Psoas muscle (tissue), 7 donors: ENCODE measurements at regions not wholly inside any gene's neighbourhood (a gene's known extent, or its start where the extent isn't known, plus 50 kb on each side); places are given as distances from the start of the nearest gene placed in this dataset.

Experiments used
- ATAC-seq, 4 donors: fragments of 200-7000 bp; cut with Tn5 transposase; one replicate each; pipeline ENCODE4 v1.9.1; 2020; ENCODE audit warnings: moderate library complexity in 3 of 4, mild to moderate bottlenecking in 2 of 4
- DNase-seq, 2 donors: peaks; one replicate each; pipeline ENCODE4 v3.0.0-alpha.2; 2020
- H3K27ac ChIP-seq: fragments of 200-600 bp; one replicate; pipeline ENCODE4 v1.8.0; 2022
- H3K27me3 ChIP-seq, 3 donors: fragments of 200-600 bp in 1 of 3; one replicate each; pipeline versions ENCODE4 v1.6.1 to v1.8.0; 2013 to 2022; ENCODE audit warnings: low read length in 2 of 3, mild to moderate bottlenecking in 2 of 3, moderate library complexity in 1 of 3; ENCODE audit not compliant: insufficient read depth in 3 of 3
- H3K36me3 ChIP-seq, 2 donors: fragments of 200-600 bp in 1 of 2; one replicate each; pipeline versions ENCODE4 v1.6.1 to v1.8.0; 2013 to 2022; ENCODE audit warnings: low read depth in 1 of 2, mild to moderate bottlenecking in 1 of 2, moderate library complexity in 1 of 2; ENCODE audit not compliant: insufficient read depth in 1 of 2
- H3K4me1 ChIP-seq: fragments of 200-600 bp; one replicate; pipeline ENCODE4 v1.8.0; 2022
- H3K4me3 ChIP-seq: fragments of 200-600 bp; one replicate; pipeline ENCODE4 v1.8.0; 2022; ENCODE audit warnings: mild to moderate bottlenecking
- H3K9me3 ChIP-seq: fragments of 200-600 bp; one replicate; pipeline ENCODE4 v1.8.0; 2022
- CTCF ChIP-seq: fragments of 200-600 bp; IDR thresholded peaks from one replicate; pipeline ENCODE4 v1.8.0; 2022; ENCODE audit warnings: antibody characterized with exemption
- WGBS, 3 donors: extraction: QIAGEN DNeasy Blood & Tissue Kit; methylation state at CpG; one replicate each; pipeline versions ENCODE4 v1.1.6 to v1.1.7; 2013; 5-methylcytosine and 5-hydroxymethylcytosine counted together
- intact Hi-C, 2 donors: fragments of 100-400 bp; cut with DNase I; formaldehyde crosslinking; loops; one replicate each; pipeline versions ENCODE4 v1.11.0 to v1.14.2; 2022
- donor health status: healthy with polysubstance abuse.
- donor health status: DM: no; HTN: no; CAD: no; lungs with moderate emphysema.
- donor health status: Bipolar disorder and iron deficiency.
- donor health status: healthy.
- donor health status: DM: yes; HTN: yes; CAD: no.
- donor health status: DM: no; HTN: no; CAD: no.
- donor health status: DM: yes; HTN: yes; CAD: no.

GRCh38 chr2:175605640-175606009 is 396.4 kb downstream of the LNPK start:
- DNase-seq, result no peak
- intact Hi-C loops, result loop anchor here in 1 of 2 donors (10.0 kb wide), 1 partner anchor 1699 kb away; no protein-coding TSS in a partner anchor
- Histone ChIP-seq H3K27ac (no peak overlapping the region), H3K4me1 (no peaks in the 10 kb centered on the region), H3K4me3 (no peak overlapping the region), H3K27me3 (no peaks in the 10 kb centered on the region), H3K9me3 (no peaks in the 10 kb centered on the region), H3K36me3 (no peaks in the 10 kb centered on the region)
- no peak for TF ChIP-seq CTCF
- ATAC-seq, result no peak
- 72 to 84% (median 77%) methylated on average over 5 of the region's 5 CpGs for WGBS, 3 donors

- ATAC-seq (no peak), DNase-seq (no peak)
- H3K9me3 ChIP-seq, result no peaks in the 10 kb centered on the region
- H3K4me1 ChIP-seq, result no peaks in the 10 kb centered on the region
- 68 to 89% (median 85%) methylated on average over 1 of the region's 1 CpG for WGBS, 3 donors
- no peak overlapping the region for H3K27ac ChIP-seq
- no peaks in the 10 kb centered on the region for H3K36me3 ChIP-seq
- H3K27me3 ChIP-seq, result no peaks in the 10 kb centered on the region
- intact Hi-C loops, result loop anchor here in 1 of 2 donors (10.0 kb wide), 1 partner anchor 1703 kb away; no protein-coding TSS in a partner anchor
- H3K4me3 ChIP-seq, result no peak overlapping the region
- no peak for TF ChIP-seq CTCF
These were observed 400.1 kb downstream of the LNPK start for GRCh38 chr2:175601969-175602368.

DNA sequence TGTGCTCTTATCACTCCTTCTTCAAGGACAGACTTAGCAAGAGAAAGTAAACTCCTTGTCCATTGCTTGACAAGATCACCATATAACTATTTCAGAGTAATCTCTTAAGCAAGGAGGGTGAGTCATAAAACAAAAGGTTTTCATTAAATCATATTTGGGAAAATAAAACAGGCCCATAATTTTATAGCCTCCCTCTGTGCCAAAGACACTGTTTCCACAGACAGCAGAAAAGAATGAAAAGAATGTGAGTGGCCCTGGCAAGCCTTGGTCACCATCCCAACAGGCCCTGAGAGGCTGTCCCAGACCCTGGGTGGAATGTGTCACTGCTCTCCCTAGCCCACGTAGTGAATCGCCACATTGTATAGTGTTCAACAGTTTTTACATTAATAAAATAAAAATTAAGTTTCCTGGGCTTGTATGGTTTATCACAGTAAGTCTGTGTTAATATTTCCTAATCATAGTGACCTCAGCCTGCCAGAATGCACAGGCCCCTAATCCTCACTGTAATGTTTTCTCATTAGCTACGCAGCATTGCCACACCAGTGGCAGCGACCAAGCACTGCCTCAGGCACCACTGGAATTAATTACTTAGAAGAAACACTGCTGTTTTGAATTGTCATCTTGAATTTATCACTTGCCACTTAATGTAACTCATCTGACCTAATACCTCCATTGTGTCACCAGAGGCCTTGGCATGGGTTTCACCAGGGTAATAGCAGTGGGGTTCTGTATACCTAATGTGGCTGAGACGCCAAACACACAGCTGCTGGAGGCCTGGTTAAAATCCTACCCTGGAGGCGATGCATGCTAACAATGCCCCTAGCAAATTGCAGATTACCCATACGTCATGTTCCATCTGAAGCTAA is 401.9 kb downstream of the LNPK start:
- 53 to 66% (median 53%) methylated on average over 7 of the region's 7 CpGs for WGBS, 3 donors
- H3K9me3 ChIP-seq, result no peaks in the 10 kb centered on the region
- intact Hi-C loops, result loop anchor here in 1 of 2 donors (10.0 kb wide), 1 partner anchor 1705 kb away; no protein-coding TSS in a partner anchor
- no peaks in the 10 kb centered on the region for H3K27me3 ChIP-seq
- ATAC-seq, result peak; percentile 43 to 61 (median 48)
- H3K27ac ChIP-seq, result no peak overlapping the region
- H3K4me1 ChIP-seq, result no peaks in the 10 kb centered on the region
- TF ChIP-seq CTCF, result no peak
- no peak overlapping the region for H3K4me3 ChIP-seq
- DNase-seq, result peak; percentile 27 to 63
- no peaks in the 10 kb centered on the region for H3K36me3 ChIP-seq

DNA sequence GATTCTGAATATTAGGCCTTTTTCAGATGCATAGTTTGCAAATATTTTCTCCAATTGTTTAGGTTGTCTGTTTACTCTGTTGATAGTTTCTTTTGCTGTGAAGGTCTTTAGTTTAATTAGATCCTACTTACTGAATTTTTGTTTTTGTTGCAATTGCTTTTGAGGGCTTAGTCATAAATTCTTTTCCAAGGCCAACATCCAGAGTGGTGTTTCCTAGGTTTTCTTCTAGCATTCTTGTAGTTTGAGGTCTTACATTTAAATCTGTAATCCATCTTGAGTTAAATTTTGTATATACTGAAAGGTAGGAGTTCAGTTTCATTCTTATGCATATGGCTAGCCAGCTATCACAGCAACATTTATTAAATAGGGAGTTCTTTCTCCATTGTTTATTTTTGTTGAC is 404.8 kb downstream of the LNPK start:
- no peak for TF ChIP-seq CTCF
- intact Hi-C loops, result no loop called here
- ATAC-seq, result no peak

More for the DNA sequence above, 404.8 kb downstream of the LNPK start:
- H3K27me3 ChIP-seq, result no peaks in the 10 kb centered on the region
- no peak overlapping the region for H3K4me3 ChIP-seq
- no peaks in the 10 kb centered on the region for H3K4me1 ChIP-seq
- no peaks in the 10 kb centered on the region for H3K36me3 ChIP-seq
- H3K9me3 ChIP-seq, result no peaks in the 10 kb centered on the region
- DNase-seq, result no peak
- no peak overlapping the region for H3K27ac ChIP-seq
